ENCODE measurements at regions not wholly inside any gene's neighbourhood (a gene's known extent, or its start where the extent isn't known, plus 50 kb on each side); places are given as distances from the start of the nearest gene placed in this dataset.
"Not testable (repeated sequence)": the region's sequence is repeated elsewhere in the genome, so short reads cannot be mapped to it uniquely, and the experiment has no call there.

GRCh38 chr17:56723421-56723820 is 110.3 kb downstream of the C17orf67 start:
- Histone ChIP-seq H3K9me3 (no peaks in the 10 kb centered on the region), H3K4me1 (ENCODE audit: insufficient read depth) (no peaks in the 10 kb centered on the region), H3K4me3 (no peak overlapping the region), H3K27me3 (no peaks in the 10 kb centered on the region), H3K27ac (no peak overlapping the region), H3K36me3 (no peaks in the 10 kb centered on the region)
- WGBS, 3 donors: 68 to 84% (median 70%) methylated on average over 5 of the region's 5 CpGs
- no peak for DNase-seq
- intact Hi-C loops (cut with DNase I): no loop called here
- TF ChIP-seq POLR2A (IDR thresholded peaks at IDR 0.05) (no peak), EP300 (IDR thresholded peaks at IDR 0.05) (no peak), CTCF (IDR thresholded peaks at IDR 0.05) (no peak)

GRCh38 chr17:56724664-56725063 is 109.1 kb downstream of the C17orf67 start:
- TF ChIP-seq POLR2A (IDR thresholded peaks at IDR 0.05) (no peak), CTCF (IDR thresholded peaks at IDR 0.05) (no peak), EP300 (IDR thresholded peaks at IDR 0.05) (no peak)
- intact Hi-C loops (cut with DNase I): no loop called here
- Histone ChIP-seq H3K9me3 (no peaks in the 10 kb centered on the region), H3K27me3 (no peaks in the 10 kb centered on the region), H3K4me1 (ENCODE audit: insufficient read depth) (no peaks in the 10 kb centered on the region), H3K4me3 (no peak overlapping the region), H3K27ac (no peak overlapping the region), H3K36me3 (no peaks in the 10 kb centered on the region)
- WGBS, 3 donors: 68 to 79% (median 73%) methylated on average over 11 of the region's 11 CpGs
- no peak for DNase-seq

GRCh38 chr17:56725144-56725543 is 108.6 kb downstream of the C17orf67 start:
- H3K4me3 ChIP-seq: no peak overlapping the region
- no peaks in the 10 kb centered on the region for H3K36me3 ChIP-seq
- no peaks in the 10 kb centered on the region for H3K9me3 ChIP-seq
- DNase-seq: no peak
- H3K27ac ChIP-seq: no peak overlapping the region
- no peaks in the 10 kb centered on the region for H3K27me3 ChIP-seq
- no peaks in the 10 kb centered on the region for H3K4me1 ChIP-seq (ENCODE audit: insufficient read depth)
- TF ChIP-seq EP300 (IDR thresholded peaks at IDR 0.05) (no peak), POLR2A (IDR thresholded peaks at IDR 0.05) (no peak), CTCF (IDR thresholded peaks at IDR 0.05) (no peak)
- intact Hi-C loops (cut with DNase I): no loop called here
- WGBS, 3 donors: 36 to 57% (median 38%) methylated on average over 4 of the region's 4 CpGs

GRCh38 chr17:56727876-56728617 is 105.7 kb downstream of the C17orf67 start:
- WGBS, 3 donors: 65 to 70% (median 66%) methylated on average over 6 of the region's 6 CpGs
- H3K9me3 ChIP-seq: no peaks in the 10 kb centered on the region
- intact Hi-C loops (cut with DNase I): no loop called here
- no peak for DNase-seq
- H3K36me3 ChIP-seq: no peaks in the 10 kb centered on the region
- no peaks in the 10 kb centered on the region for H3K27me3 ChIP-seq
- H3K27ac ChIP-seq: no peak overlapping the region
- TF ChIP-seq CTCF (IDR thresholded peaks at IDR 0.05) (no peak), EP300 (IDR thresholded peaks at IDR 0.05) (no peak), POLR2A (IDR thresholded peaks at IDR 0.05) (no peak)
- no peaks in the 10 kb centered on the region for H3K4me1 ChIP-seq (ENCODE audit: insufficient read depth)
- H3K4me3 ChIP-seq: no peak overlapping the region

GRCh38 chr17:56731096-56731495 is 102.6 kb downstream of the C17orf67 start:
- H3K27ac ChIP-seq; H3K4me1 ChIP-seq (ENCODE audit: insufficient read depth); H3K27me3 ChIP-seq; intact Hi-C loops (cut with DNase I); H3K4me3 ChIP-seq; H3K36me3 ChIP-seq; DNase-seq; H3K9me3 ChIP-seq: not testable (repeated sequence)
- WGBS, 3 donors: 63 to 69% (median 64%) methylated on average over 5 of the region's 5 CpGs

Data from ovary (tissue), 7 donors.